ENCODE measurements at regions not wholly inside any gene's neighbourhood (a gene's known extent, or its start where the extent isn't known, plus 50 kb on each side); places are given as distances from the start of the nearest gene placed in this dataset.

GRCh38 chr7:19378345-19378714 is 233.1 kb upstream of the FERD3L start:
- TF ChIP-seq EP300 (IDR thresholded peaks at IDR 0.05): no peak
- TF ChIP-seq CTCF (IDR thresholded peaks at IDR 0.05): no peak

All from gastroesophageal sphincter (tissue), 3 donors.